Brain microvascular endothelial cell (primary cell): ENCODE measurements at regions not wholly inside any gene's neighbourhood (a gene's known extent, or its start where the extent isn't known, plus 50 kb on each side); places are given as distances from the start of the nearest gene placed in this dataset.

Experiments
- DNase-seq: peaks from one replicate; pipeline ENCODE4 v3.0.0-alpha.2; 2020
- H3K27ac ChIP-seq: fragments of 250-450 bp; sonication (Bioruptor Pico); 2 replicates; pipeline ENCODE4 v1.5.1; 2020; ENCODE audit warnings: mild to moderate bottlenecking, moderate library complexity
- H3K27me3 ChIP-seq: fragments of 250-450 bp; sonication (Bioruptor Pico); replicated peaks from 2 replicates; pipeline ENCODE4 v1.5.1; 2020; ENCODE audit warnings: mild to moderate bottlenecking
- H3K36me3 ChIP-seq: fragments of 250-450 bp; sonication (Bioruptor Pico); replicated peaks from 2 replicates; pipeline ENCODE4 v1.5.1; 2020; ENCODE audit warnings: mild to moderate bottlenecking
- H3K4me3 ChIP-seq: 2 replicates; pipeline ENCODE4 v1.5.1; 2011; ENCODE audit warnings: low read depth, mild to moderate bottlenecking, control low read depth, low read length, moderate library complexity
- CTCF ChIP-seq: IDR thresholded peaks from 2 replicates; pipeline ENCODE4 v1.5.1; 2011; ENCODE audit warnings: low read depth, mild to moderate bottlenecking, moderate library complexity, low read length, control low read depth, inconsistent platforms; ENCODE audit errors: missing control alignments
- in situ Hi-C: cut with HindIII; loops from 2 replicates; pipeline ENCODE4 v1.10.0; 2017; ENCODE audit warnings: low sequenced_read_pairs, low pct_ligation_motif_present

GRCh38 chr9:27699621-27700020 is 126.3 kb upstream of the C9orf72 start:
- H3K36me3 ChIP-seq = no peaks in the 10 kb centered on the region
- no peak for DNase-seq
- no peak overlapping the region for H3K4me3 ChIP-seq
- no peak for TF ChIP-seq CTCF
- in situ Hi-C loops = no loop called here
- H3K27me3 ChIP-seq = no peaks in the 10 kb centered on the region
- no peak overlapping the region for H3K27ac ChIP-seq

DNA sequence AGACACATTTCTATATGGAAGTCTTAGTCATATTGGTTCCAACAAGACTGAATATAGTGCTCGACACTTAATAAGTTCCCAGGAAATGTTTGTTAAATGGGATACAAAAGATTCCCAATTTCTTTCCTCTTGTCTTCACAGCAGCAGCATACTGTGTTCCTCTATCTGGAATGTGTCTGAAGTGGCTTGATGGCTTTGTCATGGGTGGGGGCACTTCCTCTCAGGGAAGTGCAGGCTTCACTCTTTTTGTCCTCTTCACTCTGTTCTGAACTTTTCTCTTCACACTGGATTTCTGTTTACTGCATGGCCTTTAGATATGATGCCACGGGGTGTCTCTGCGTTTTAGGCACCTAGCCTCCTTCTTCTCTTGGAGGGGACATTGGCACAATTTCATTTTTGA is 127.7 kb upstream of the C9orf72 start:
- in situ Hi-C loops = no loop called here
- no peak for DNase-seq
- peak overlapping the region; percentile 94 for H3K27ac ChIP-seq
- H3K4me3 ChIP-seq = no peak overlapping the region
- H3K27me3 ChIP-seq = no peaks in the 10 kb centered on the region
- no peaks in the 10 kb centered on the region for H3K36me3 ChIP-seq
- no peak for TF ChIP-seq CTCF

GRCh38 chr9:27701587-27701986 is 128.3 kb upstream of the C9orf72 start:
- no peaks in the 10 kb centered on the region for H3K27me3 ChIP-seq
- DNase-seq = peak; percentile 90
- peak overlapping the region; percentile 94 for H3K27ac ChIP-seq
- TF ChIP-seq CTCF = no peak
- H3K36me3 ChIP-seq = no peaks in the 10 kb centered on the region
- in situ Hi-C loops = no loop called here
- no peak overlapping the region for H3K4me3 ChIP-seq

- H3K4me3 ChIP-seq = no peak overlapping the region
- no peak for DNase-seq
Measured at GRCh38 chr9:27703216-27703980, 130.1 kb upstream of the C9orf72 start.

DNA sequence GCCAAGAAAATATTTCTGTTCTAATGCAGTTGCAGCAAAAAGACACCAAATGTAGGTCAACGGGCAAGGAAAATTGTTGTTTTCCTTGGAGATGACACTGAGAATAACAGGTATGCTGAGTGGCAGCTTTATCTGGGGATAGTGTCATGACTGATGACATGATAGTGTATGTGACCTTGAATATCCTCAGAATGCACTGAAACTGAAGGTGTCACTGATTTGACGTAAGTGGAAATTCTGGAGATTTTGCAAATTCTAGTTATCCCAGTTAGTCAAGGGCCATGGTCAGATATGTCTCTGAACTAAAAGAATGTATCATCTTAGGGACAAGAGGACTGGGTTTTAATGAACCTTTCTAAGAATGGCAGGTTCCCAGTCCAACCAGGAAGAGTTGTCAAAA is 138.0 kb upstream of the C9orf72 start:
- no peaks in the 10 kb centered on the region for H3K36me3 ChIP-seq
- H3K4me3 ChIP-seq = no peak overlapping the region
- DNase-seq = no peak
- no peak for TF ChIP-seq CTCF
- H3K27ac ChIP-seq = no peak overlapping the region
- H3K27me3 ChIP-seq = no peaks in the 10 kb centered on the region
- in situ Hi-C loops = no loop called here

More at GRCh38 chr9:27703216-27703980, 130.1 kb upstream of the C9orf72 start:
- H3K27ac ChIP-seq = no peak overlapping the region
- no peaks in the 10 kb centered on the region for H3K36me3 ChIP-seq
- no peaks in the 10 kb centered on the region for H3K27me3 ChIP-seq
- in situ Hi-C loops = no loop called here
- TF ChIP-seq CTCF = no peak

DNA sequence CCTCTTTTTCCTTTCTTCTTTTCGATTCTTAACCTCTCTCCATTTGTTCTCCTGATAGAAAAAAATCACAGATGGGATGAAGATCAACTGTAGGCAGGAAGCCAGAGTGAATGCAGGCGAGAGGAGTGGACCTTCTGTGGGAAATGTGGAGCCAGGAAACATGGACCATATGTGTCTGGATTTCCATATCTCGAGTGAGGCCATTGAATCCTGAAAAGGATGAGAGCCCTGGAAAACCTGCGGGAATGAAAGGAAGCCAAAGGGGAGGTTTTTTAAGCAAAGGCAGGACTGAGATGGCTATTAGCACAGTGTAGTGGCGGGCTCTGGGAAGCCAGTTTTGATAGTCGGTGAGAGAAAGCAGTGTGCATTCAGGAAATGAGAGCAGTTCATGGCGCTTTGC is 139.5 kb upstream of the C9orf72 start:
- DNase-seq = no peak
- no peaks in the 10 kb centered on the region for H3K36me3 ChIP-seq
- H3K4me3 ChIP-seq = no peak overlapping the region
- H3K27ac ChIP-seq = no peak overlapping the region
- in situ Hi-C loops = no loop called here
- TF ChIP-seq CTCF = no peak
- no peaks in the 10 kb centered on the region for H3K27me3 ChIP-seq
